HEK293 (cell line): ENCODE measurements at regions not wholly inside any gene's neighbourhood (a gene's known extent, or its start where the extent isn't known, plus 50 kb on each side); places are given as distances from the start of the nearest gene placed in this dataset.

Experiments used
- CTCF ChIA-PET: fragments of 350-600 bp; formaldehyde crosslinking; extraction: SDS; loops from one replicate; lab custom pipeline; 2021; ENCODE audit warnings: antibody characterized with exemption; lab: Yijun Ruan, JAX
- POLR2A ChIA-PET: fragments of 300-600 bp; formaldehyde crosslinking; extraction: SDS; loops from one replicate; lab custom pipeline; 2020; ENCODE audit warnings: antibody characterized with exemption, inconsistent platforms; lab: Yijun Ruan, JAX
- H3K27ac ChIP-seq: fragments of 200-500 bp; sonication (Bioruptor generic); 2 replicates; pipeline ENCODE4 v1.5.1; 2014; ENCODE audit warnings: low read depth, low read length, control low read depth, inconsistent platforms; ENCODE audit errors: extremely low read depth
- H3K36me3 ChIP-seq, 2 experiments: fragments of 200-500 bp in 1 of 2; sonication (Bioruptor generic) in 1 of 2; 1 replicate in 1 of 2; 2 replicates in 1 of 2; pipeline ENCODE4 v1.5.1; 2014 to 2017; ENCODE audit warnings: inconsistent platforms in 2 of 2, low read length in 2 of 2; ENCODE audit not compliant: control insufficient read depth in 2 of 2, insufficient read depth in 1 of 2
- H3K4me1 ChIP-seq: fragments of 200-500 bp; sonication (Bioruptor generic); 2 replicates; pipeline ENCODE4 v1.5.1; 2014; ENCODE audit warnings: mild to moderate bottlenecking, low read length, inconsistent platforms; ENCODE audit not compliant: control insufficient read depth, insufficient read depth
- H3K4me3 ChIP-seq: 2 replicates; pipeline ENCODE4 v1.5.1; 2011; ENCODE audit warnings: low read depth, mild to moderate bottlenecking, control low read depth, low read length, moderate library complexity
- H3K9me3 ChIP-seq: fragments of 200-500 bp; sonication (Bioruptor generic); 2 replicates; pipeline ENCODE4 v1.5.1; 2014; ENCODE audit warnings: low read depth, low read length, inconsistent platforms; ENCODE audit not compliant: control insufficient read depth, insufficient read depth
- IKZF3 ChIP-seq: fragments of 450-650 bp; IDR thresholded peaks from 2 replicates; pipeline ENCODE4 v1.5.0; 2018; ENCODE audit warnings: missing biosample characterization, mild to moderate bottlenecking, missing genetic modification characterization, moderate library complexity
- ZNF175 ChIP-seq: fragments of 450-650 bp; formaldehyde crosslinking; IDR thresholded peaks from 2 replicates; pipeline ENCODE4 v1.5.1; 2016; ENCODE audit warnings: missing biosample characterization, missing genetic modification characterization
- ZNF184 ChIP-seq: fragments of 450-650 bp; IDR thresholded peaks from 2 replicates; pipeline ENCODE4 v1.5.1; 2018; ENCODE audit warnings: missing biosample characterization, mild to moderate bottlenecking, missing genetic modification characterization
- ZNF350 ChIP-seq: fragments of 450-650 bp; formaldehyde crosslinking; IDR thresholded peaks from 2 replicates; pipeline ENCODE4 v1.5.0; 2017; ENCODE audit warnings: missing biosample characterization, mild to moderate bottlenecking, missing genetic modification characterization
- ZNF555 ChIP-seq: fragments of 450-650 bp; formaldehyde crosslinking; conservative IDR thresholded peaks from 2 replicates; pipeline ENCODE4 v1.5.1; 2017; ENCODE audit warnings: missing biosample characterization, mild to moderate bottlenecking, missing genetic modification characterization, inconsistent platforms
- ZNF561 ChIP-seq: fragments of 450-650 bp; IDR thresholded peaks from 2 replicates; pipeline ENCODE4 v1.5.1; 2018; ENCODE audit warnings: missing biosample characterization, missing genetic modification characterization, borderline replicate concordance
- ZNF623 ChIP-seq: fragments of 450-650 bp; formaldehyde crosslinking; IDR thresholded peaks from 2 replicates; pipeline ENCODE4 v1.5.1; 2016; ENCODE audit warnings: missing biosample characterization, missing genetic modification characterization
- ZNF658 ChIP-seq: fragments of 450-650 bp; formaldehyde crosslinking; IDR thresholded peaks from 2 replicates; pipeline ENCODE4; 2016; ENCODE audit warnings: missing biosample characterization, missing genetic modification characterization
- TF ChIP-seq, protein P1 (sequence below): fragments of 450-650 bp; formaldehyde crosslinking; IDR thresholded peaks from 2 replicates; pipeline ENCODE4 v1.5.1; 2016; ENCODE audit warnings: missing biosample characterization, missing genetic modification characterization
- TF ChIP-seq, protein P2 (sequence below): fragments of 450-650 bp; formaldehyde crosslinking; IDR thresholded peaks from 2 replicates; pipeline ENCODE4 v1.5.1; 2017; ENCODE audit warnings: missing biosample characterization, missing genetic modification characterization
- TF ChIP-seq, protein P3 (sequence below): fragments of 450-650 bp; formaldehyde crosslinking; IDR thresholded peaks from 2 replicates; pipeline ENCODE4 v1.5.1; 2016; ENCODE audit warnings: missing biosample characterization, missing genetic modification characterization
- TF ChIP-seq, protein P4 (sequence below): fragments of 450-650 bp; formaldehyde crosslinking; IDR thresholded peaks from 2 replicates; pipeline ENCODE4 v1.5.1; 2017; ENCODE audit warnings: missing biosample characterization, missing genetic modification characterization
- TF ChIP-seq, protein P5 (sequence below): fragments of 450-650 bp; formaldehyde crosslinking; IDR thresholded peaks from 2 replicates; pipeline ENCODE4 v1.5.1; 2017; ENCODE audit warnings: missing biosample characterization, missing genetic modification characterization

DNA sequence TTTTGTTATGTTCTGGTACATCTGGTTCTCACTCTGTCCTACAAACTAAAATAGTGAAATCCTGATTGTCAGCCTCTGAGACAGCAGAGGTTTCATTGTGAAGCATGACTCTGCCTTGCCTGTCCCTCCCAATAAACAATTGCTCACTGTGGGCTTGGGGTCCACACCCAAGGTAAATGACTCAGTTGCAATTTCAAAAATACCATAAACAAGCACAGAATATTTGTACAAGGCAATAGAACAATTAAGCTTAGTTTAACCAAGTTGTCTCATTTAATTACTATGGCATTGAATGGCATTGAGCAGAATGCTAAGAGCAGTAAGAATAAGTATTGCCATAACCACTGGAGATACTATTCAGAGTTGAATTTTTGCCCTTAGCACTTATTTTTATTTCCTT, 353.6 kb downstream of the SPRY2 start (continued):
- TF ChIP-seq, protein P1, sequence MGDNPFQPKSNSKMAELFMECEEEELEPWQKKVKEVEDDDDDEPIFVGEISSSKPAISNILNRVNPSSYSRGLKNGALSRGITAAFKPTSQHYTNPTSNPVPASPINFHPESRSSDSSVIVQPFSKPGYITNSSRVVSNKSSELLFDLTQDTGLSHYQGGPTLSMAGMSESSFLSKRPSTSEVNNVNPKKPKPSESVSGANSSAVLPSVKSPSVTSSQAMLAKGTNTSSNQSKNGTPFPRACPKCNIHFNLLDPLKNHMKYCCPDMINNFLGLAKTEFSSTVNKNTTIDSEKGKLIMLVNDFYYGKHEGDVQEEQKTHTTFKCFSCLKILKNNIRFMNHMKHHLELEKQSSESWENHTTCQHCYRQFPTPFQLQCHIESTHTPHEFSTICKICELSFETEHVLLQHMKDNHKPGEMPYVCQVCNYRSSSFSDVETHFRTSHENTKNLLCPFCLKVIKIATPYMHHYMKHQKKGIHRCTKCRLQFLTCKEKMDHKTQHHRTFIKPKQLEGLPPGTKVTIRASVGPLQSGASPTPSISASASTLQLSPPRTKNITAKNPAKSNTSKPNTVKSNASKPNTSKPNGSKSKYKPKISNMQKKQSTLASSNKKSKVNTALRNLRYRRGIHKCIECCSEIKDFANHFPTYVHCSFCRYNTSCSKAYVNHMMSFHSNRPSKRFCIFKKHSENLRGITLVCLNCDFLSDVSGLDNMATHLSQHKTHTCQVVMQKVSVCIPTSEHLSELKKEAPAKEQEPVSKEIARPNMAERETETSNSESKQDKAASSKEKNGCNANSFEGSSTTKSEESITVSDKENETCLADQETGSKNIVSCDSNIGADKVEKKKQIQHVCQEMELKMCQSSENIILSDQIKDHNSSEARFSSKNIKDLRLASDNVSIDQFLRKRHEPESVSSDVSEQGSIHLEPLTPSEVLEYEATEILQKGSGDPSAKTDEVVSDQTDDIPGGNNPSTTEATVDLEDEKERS, result no peak
- TF ChIP-seq ZNF561 (tag by site-specific recombination), result no peak
- TF ChIP-seq, protein P2, sequence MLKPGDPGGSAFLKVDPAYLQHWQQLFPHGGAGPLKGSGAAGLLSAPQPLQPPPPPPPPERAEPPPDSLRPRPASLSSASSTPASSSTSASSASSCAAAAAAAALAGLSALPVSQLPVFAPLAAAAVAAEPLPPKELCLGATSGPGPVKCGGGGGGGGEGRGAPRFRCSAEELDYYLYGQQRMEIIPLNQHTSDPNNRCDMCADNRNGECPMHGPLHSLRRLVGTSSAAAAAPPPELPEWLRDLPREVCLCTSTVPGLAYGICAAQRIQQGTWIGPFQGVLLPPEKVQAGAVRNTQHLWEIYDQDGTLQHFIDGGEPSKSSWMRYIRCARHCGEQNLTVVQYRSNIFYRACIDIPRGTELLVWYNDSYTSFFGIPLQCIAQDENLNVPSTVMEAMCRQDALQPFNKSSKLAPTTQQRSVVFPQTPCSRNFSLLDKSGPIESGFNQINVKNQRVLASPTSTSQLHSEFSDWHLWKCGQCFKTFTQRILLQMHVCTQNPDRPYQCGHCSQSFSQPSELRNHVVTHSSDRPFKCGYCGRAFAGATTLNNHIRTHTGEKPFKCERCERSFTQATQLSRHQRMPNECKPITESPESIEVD (tag by site-specific recombination), result no peak
- TF ChIP-seq ZNF175 (tag by site-specific recombination), result no peak
- TF ChIP-seq, protein P3, sequence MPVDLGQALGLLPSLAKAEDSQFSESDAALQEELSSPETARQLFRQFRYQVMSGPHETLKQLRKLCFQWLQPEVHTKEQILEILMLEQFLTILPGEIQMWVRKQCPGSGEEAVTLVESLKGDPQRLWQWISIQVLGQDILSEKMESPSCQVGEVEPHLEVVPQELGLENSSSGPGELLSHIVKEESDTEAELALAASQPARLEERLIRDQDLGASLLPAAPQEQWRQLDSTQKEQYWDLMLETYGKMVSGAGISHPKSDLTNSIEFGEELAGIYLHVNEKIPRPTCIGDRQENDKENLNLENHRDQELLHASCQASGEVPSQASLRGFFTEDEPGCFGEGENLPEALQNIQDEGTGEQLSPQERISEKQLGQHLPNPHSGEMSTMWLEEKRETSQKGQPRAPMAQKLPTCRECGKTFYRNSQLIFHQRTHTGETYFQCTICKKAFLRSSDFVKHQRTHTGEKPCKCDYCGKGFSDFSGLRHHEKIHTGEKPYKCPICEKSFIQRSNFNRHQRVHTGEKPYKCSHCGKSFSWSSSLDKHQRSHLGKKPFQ (tag by site-specific recombination), result no peak
- TF ChIP-seq ZNF658 (tag by site-specific recombination), result no peak

DNA sequence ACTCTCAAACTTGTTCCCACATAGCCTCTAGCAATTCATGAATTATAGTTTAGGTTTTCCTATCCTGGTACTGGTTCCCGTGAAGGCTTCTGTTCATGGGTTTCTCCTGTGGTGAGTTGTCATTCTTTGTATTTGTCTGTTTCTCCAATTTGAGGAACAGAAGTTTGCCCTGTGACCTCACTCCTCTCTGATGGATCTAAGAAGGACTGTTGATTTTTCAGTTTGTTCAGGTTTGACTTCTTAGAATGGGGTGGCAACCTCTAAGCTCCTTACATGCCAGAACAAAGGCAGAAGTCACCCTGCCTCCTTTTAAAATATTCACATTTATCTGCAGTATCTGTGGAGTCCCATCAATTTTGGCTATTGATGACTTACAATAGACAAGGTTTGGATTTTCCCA, 354.0 kb downstream of the SPRY2 start:
- ChIA-PET POLR2A (no interaction called here), CTCF (interaction anchor here (0.6 kb wide), 1 partner anchor 1691 kb away, joined by 3 read pairs; no protein-coding TSS in a partner anchor)
- Histone ChIP-seq H3K4me1 (no peaks in the 10 kb centered on the region), H3K27ac (no peak overlapping the region), H3K36me3 (no peaks in the 10 kb centered on the region), H3K4me3 (no peak overlapping the region), H3K9me3 (no peaks in the 10 kb centered on the region)
- TF ChIP-seq ZNF350 (tag by site-specific recombination) (no peak), ZNF623 (tag by site-specific recombination) (no peak), ZNF184 (tag by site-specific recombination) (no peak), ZNF555 (tag by site-specific recombination) (no peak), IKZF3 (tag by site-specific recombination) (no peak)
- TF ChIP-seq, protein P4, sequence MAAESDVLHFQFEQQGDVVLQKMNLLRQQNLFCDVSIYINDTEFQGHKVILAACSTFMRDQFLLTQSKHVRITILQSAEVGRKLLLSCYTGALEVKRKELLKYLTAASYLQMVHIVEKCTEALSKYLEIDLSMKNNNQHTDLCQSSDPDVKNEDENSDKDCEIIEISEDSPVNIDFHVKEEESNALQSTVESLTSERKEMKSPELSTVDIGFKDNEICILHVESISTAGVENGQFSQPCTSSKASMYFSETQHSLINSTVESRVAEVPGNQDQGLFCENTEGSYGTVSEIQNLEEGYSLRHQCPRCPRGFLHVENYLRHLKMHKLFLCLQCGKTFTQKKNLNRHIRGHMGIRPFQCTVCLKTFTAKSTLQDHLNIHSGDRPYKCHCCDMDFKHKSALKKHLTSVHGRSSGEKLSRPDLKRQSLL, result no peak
- TF ChIP-seq, protein P5, sequence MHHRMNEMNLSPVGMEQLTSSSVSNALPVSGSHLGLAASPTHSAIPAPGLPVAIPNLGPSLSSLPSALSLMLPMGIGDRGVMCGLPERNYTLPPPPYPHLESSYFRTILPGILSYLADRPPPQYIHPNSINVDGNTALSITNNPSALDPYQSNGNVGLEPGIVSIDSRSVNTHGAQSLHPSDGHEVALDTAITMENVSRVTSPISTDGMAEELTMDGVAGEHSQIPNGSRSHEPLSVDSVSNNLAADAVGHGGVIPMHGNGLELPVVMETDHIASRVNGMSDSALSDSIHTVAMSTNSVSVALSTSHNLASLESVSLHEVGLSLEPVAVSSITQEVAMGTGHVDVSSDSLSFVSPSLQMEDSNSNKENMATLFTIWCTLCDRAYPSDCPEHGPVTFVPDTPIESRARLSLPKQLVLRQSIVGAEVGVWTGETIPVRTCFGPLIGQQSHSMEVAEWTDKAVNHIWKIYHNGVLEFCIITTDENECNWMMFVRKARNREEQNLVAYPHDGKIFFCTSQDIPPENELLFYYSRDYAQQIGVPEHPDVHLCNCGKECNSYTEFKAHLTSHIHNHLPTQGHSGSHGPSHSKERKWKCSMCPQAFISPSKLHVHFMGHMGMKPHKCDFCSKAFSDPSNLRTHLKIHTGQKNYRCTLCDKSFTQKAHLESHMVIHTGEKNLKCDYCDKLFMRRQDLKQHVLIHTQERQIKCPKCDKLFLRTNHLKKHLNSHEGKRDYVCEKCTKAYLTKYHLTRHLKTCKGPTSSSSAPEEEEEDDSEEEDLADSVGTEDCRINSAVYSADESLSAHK, result no peak
